Panc1 (cell line): ENCODE measurements at regions not wholly inside any gene's neighbourhood (a gene's known extent, or its start where the extent isn't known, plus 50 kb on each side); places are given as distances from the start of the nearest gene placed in this dataset.

ENCODE experiments used
- POLR2AphosphoS5 ChIP-seq: IDR thresholded peaks from 2 replicates; pipeline ENCODE4 v1.6.1; 2012; ENCODE audit warnings: mild to moderate bottlenecking, low read depth, low read length, moderate library complexity
- SIN3A ChIP-seq: IDR thresholded peaks from 2 replicates; pipeline ENCODE4 v1.6.1; 2012; ENCODE audit warnings: low read depth, mild to moderate bottlenecking, low read length, moderate library complexity, borderline replicate concordance; ENCODE audit not compliant: insufficient read depth
- TCF7L2 ChIP-seq: IDR thresholded peaks from 2 replicates; pipeline ENCODE4 v1.6.1; 2011; ENCODE audit warnings: mild to moderate bottlenecking, low read depth, low read length, inconsistent platforms
- TF ChIP-seq, protein P1 (sequence below): fragments of 450-650 bp; IDR thresholded peaks from 2 replicates; pipeline ENCODE4 v1.5.1; 2017; ENCODE audit warnings: mild to moderate bottlenecking
- TF ChIP-seq, protein P2 (sequence below), 2 experiments: IDR thresholded peaks; 2 replicates each; pipeline ENCODE4 v1.6.1; 2011 to 2012; ENCODE audit warnings: low read depth in 2 of 2, control low read depth in 1 of 2, low read length in 1 of 2, mild to moderate bottlenecking in 1 of 2, moderate library complexity in 1 of 2; ENCODE audit not compliant: insufficient read depth in 1 of 2

- TF ChIP-seq, protein P1, sequence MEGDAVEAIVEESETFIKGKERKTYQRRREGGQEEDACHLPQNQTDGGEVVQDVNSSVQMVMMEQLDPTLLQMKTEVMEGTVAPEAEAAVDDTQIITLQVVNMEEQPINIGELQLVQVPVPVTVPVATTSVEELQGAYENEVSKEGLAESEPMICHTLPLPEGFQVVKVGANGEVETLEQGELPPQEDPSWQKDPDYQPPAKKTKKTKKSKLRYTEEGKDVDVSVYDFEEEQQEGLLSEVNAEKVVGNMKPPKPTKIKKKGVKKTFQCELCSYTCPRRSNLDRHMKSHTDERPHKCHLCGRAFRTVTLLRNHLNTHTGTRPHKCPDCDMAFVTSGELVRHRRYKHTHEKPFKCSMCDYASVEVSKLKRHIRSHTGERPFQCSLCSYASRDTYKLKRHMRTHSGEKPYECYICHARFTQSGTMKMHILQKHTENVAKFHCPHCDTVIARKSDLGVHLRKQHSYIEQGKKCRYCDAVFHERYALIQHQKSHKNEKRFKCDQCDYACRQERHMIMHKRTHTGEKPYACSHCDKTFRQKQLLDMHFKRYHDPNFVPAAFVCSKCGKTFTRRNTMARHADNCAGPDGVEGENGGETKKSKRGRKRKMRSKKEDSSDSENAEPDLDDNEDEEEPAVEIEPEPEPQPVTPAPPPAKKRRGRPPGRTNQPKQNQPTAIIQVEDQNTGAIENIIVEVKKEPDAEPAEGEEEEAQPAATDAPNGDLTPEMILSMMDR = no peak
- TF ChIP-seq, protein P2, sequence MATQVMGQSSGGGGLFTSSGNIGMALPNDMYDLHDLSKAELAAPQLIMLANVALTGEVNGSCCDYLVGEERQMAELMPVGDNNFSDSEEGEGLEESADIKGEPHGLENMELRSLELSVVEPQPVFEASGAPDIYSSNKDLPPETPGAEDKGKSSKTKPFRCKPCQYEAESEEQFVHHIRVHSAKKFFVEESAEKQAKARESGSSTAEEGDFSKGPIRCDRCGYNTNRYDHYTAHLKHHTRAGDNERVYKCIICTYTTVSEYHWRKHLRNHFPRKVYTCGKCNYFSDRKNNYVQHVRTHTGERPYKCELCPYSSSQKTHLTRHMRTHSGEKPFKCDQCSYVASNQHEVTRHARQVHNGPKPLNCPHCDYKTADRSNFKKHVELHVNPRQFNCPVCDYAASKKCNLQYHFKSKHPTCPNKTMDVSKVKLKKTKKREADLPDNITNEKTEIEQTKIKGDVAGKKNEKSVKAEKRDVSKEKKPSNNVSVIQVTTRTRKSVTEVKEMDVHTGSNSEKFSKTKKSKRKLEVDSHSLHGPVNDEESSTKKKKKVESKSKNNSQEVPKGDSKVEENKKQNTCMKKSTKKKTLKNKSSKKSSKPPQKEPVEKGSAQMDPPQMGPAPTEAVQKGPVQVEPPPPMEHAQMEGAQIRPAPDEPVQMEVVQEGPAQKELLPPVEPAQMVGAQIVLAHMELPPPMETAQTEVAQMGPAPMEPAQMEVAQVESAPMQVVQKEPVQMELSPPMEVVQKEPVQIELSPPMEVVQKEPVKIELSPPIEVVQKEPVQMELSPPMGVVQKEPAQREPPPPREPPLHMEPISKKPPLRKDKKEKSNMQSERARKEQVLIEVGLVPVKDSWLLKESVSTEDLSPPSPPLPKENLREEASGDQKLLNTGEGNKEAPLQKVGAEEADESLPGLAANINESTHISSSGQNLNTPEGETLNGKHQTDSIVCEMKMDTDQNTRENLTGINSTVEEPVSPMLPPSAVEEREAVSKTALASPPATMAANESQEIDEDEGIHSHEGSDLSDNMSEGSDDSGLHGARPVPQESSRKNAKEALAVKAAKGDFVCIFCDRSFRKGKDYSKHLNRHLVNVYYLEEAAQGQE (IDR thresholded peaks at IDR 0.05; ENCODE audit: insufficient read depth in 1 of 2, low read depth in 2 of 2, low read length in 1 of 2) = no peak
- TF ChIP-seq POLR2AphosphoS5 (no peak), SIN3A (no peak), TCF7L2 (no peak)
Observed at GRCh38 chr9:23361096-23361495, 464.9 kb downstream of the ELAVL2 start.
